ENCODE measurements at regions not wholly inside any gene's neighbourhood (a gene's known extent, or its start where the extent isn't known, plus 50 kb on each side); places are given as distances from the start of the nearest gene placed in this dataset.
A peak's percentile ranks its signal among the peaks of the same experiment; 100 is the strongest.

- TF ChIP-seq CTCF (conservative IDR thresholded peaks at IDR 0.05): no peak
- Mint-ChIP-seq H3K27me3 (ENCODE audit: low read depth) (no peaks in the 10 kb centered on the region), H3K27ac (ENCODE audit: unreplicated experiment) (no peak overlapping the region), H3K4me3 (no peak overlapping the region), H3K9me3 (peaks cover 2% of the 10 kb centered on the region), H3K4me1 (no peaks in the 10 kb centered on the region), H3K36me3 (ENCODE audit: low read depth) (no peaks in the 10 kb centered on the region)
- no peak for DNase-seq (ENCODE audit: low read depth, low spot score)
Observed at GRCh38 chr10:83302623-83303022, 836.7 kb upstream of the GHITM start.

- Mint-ChIP-seq H3K4me3 (no peak overlapping the region), H3K36me3 (ENCODE audit: low read depth) (no peaks in the 10 kb centered on the region)
- TF ChIP-seq CTCF (conservative IDR thresholded peaks at IDR 0.05): peak; percentile 29
Observed at GRCh38 chr10:83310688-83311087, 828.6 kb upstream of the GHITM start.

GRCh38 chr10:83312570-83312969 is 826.7 kb upstream of the GHITM start:
- no peak for TF ChIP-seq CTCF (conservative IDR thresholded peaks at IDR 0.05)
- DNase-seq (ENCODE audit: low read depth, low spot score): no peak
- Mint-ChIP-seq H3K4me3 (no peak overlapping the region), H3K27me3 (ENCODE audit: low read depth) (no peaks in the 10 kb centered on the region), H3K4me1 (no peaks in the 10 kb centered on the region), H3K27ac (ENCODE audit: unreplicated experiment) (no peak overlapping the region), H3K36me3 (ENCODE audit: low read depth) (no peaks in the 10 kb centered on the region), H3K9me3 (peaks cover 8% of the 10 kb centered on the region)

More at GRCh38 chr10:83310688-83311087, 828.6 kb upstream of the GHITM start:
- H3K9me3 Mint-ChIP-seq: peaks cover 6% of the 10 kb centered on the region
- no peak for DNase-seq (ENCODE audit: low read depth, low spot score)
- no peak overlapping the region for H3K27ac Mint-ChIP-seq (ENCODE audit: unreplicated experiment)
- H3K4me1 Mint-ChIP-seq: no peaks in the 10 kb centered on the region
- no peaks in the 10 kb centered on the region for H3K27me3 Mint-ChIP-seq (ENCODE audit: low read depth)

GRCh38 chr10:83332690-83333089 is 806.6 kb upstream of the GHITM start:
- peaks cover 2% of the 10 kb centered on the region for H3K9me3 Mint-ChIP-seq
- H3K27me3 Mint-ChIP-seq (ENCODE audit: low read depth): no peaks in the 10 kb centered on the region
- H3K27ac Mint-ChIP-seq (ENCODE audit: unreplicated experiment): no peak overlapping the region
- H3K4me1 Mint-ChIP-seq: no peaks in the 10 kb centered on the region
- no peaks in the 10 kb centered on the region for H3K36me3 Mint-ChIP-seq (ENCODE audit: low read depth)
- no peak overlapping the region for H3K4me3 Mint-ChIP-seq
- DNase-seq (ENCODE audit: low read depth, low spot score): no peak
- no peak for TF ChIP-seq CTCF (conservative IDR thresholded peaks at IDR 0.05)

GRCh38 chr10:83333566-83333965 is 805.7 kb upstream of the GHITM start:
- Mint-ChIP-seq H3K36me3 (ENCODE audit: low read depth) (no peaks in the 10 kb centered on the region), H3K9me3 (peaks cover 2% of the 10 kb centered on the region), H3K4me1 (no peaks in the 10 kb centered on the region), H3K4me3 (no peak overlapping the region), H3K27ac (ENCODE audit: unreplicated experiment) (no peak overlapping the region), H3K27me3 (ENCODE audit: low read depth) (no peaks in the 10 kb centered on the region)
- DNase-seq (ENCODE audit: low read depth, low spot score): no peak
- no peak for TF ChIP-seq CTCF (conservative IDR thresholded peaks at IDR 0.05)

- peaks cover 3% of the 10 kb centered on the region for H3K9me3 Mint-ChIP-seq
- no peak overlapping the region for H3K27ac Mint-ChIP-seq (ENCODE audit: unreplicated experiment)
- DNase-seq (ENCODE audit: low read depth, low spot score): no peak
- H3K4me3 Mint-ChIP-seq: no peak overlapping the region
- TF ChIP-seq CTCF (conservative IDR thresholded peaks at IDR 0.05): no peak
- no peaks in the 10 kb centered on the region for H3K4me1 Mint-ChIP-seq
- no peaks in the 10 kb centered on the region for H3K27me3 Mint-ChIP-seq (ENCODE audit: low read depth)
- peaks cover 2% of the 10 kb centered on the region for H3K36me3 Mint-ChIP-seq (ENCODE audit: low read depth)
Observed at GRCh38 chr10:83343676-83344075, 795.6 kb upstream of the GHITM start.
